Gastrocnemius medialis (tissue), 4 donors: ENCODE measurements at regions not wholly inside any gene's neighbourhood (a gene's known extent, or its start where the extent isn't known, plus 50 kb on each side); places are given as distances from the start of the nearest gene placed in this dataset.
A peak's percentile ranks its signal among the peaks of the same experiment; 100 is the strongest.

Experiments
- ATAC-seq, 2 donors: fragments of 150-250 bp; one replicate each; pipeline ENCODE4 v1.9.1; 2016
- DNase-seq, 2 donors: peaks; one replicate each; pipeline ENCODE4 v3.0.0-alpha.2; 2019
- H3K27ac ChIP-seq, 4 donors: fragments of 200-600 bp; sonication (generic); 1 replicate in 1 of 4; 2 replicates in 3 of 4; pipeline ENCODE4 v1.5.1; 2016 to 2018; ENCODE audit warnings: mild to moderate bottlenecking in 2 of 4, moderate library complexity in 1 of 4
- H3K27me3 ChIP-seq, 3 donors: fragments of 200-600 bp; sonication (generic) in 2 of 3; 1 replicate in 1 of 3; 2 replicates in 2 of 3; pipeline versions ENCODE4 v1.5.1 to v1.6.0; 2016 to 2019; ENCODE audit warnings: mild to moderate bottlenecking in 1 of 3, moderate library complexity in 1 of 3
- H3K36me3 ChIP-seq, 2 donors: fragments of 200-600 bp; sonication (generic) in 1 of 2; one replicate each; pipeline ENCODE4 v1.5.1; 2017 to 2018
- H3K4me1 ChIP-seq, 2 donors: fragments of 200-600 bp; sonication (generic) in 1 of 2; one replicate each; pipeline ENCODE4 v1.5.1; 2016 to 2017; ENCODE audit warnings: mild to moderate bottlenecking in 2 of 2
- H3K4me3 ChIP-seq, 4 donors: fragments of 200-600 bp; sonication (generic) in 3 of 4; 1 replicate in 1 of 4; 2 replicates in 3 of 4; pipeline ENCODE4 v1.5.1; 2016 to 2019; ENCODE audit warnings: mild to moderate bottlenecking in 2 of 4
- H3K9me3 ChIP-seq, 3 donors: fragments of 200-600 bp; sonication (generic) in 2 of 3; 1 replicate in 1 of 3; 2 replicates in 2 of 3; pipeline ENCODE4 v1.5.1; 2016 to 2019
- CTCF ChIP-seq, 5 experiments: fragments of 450-650 bp in 3 of 5; fragments of 200-600 bp in 2 of 5; sonication (generic) in 2 of 5; IDR thresholded peaks in 4 of 5; conservative IDR thresholded peaks in 1 of 5; 1 replicate in 4 of 5; 2 replicates in 1 of 5; pipeline ENCODE4 v1.5.1; 2016 to 2019; ENCODE audit warnings: antibody characterized with exemption in 5 of 5, mild to moderate bottlenecking in 3 of 5, moderate library complexity in 3 of 5
- POLR2A ChIP-seq, 2 donors: fragments of 450-650 bp; IDR thresholded peaks; one replicate each; pipeline ENCODE4 v1.6.1; 2017; ENCODE audit warnings: antibody characterized with exemption in 2 of 2, mild to moderate bottlenecking in 2 of 2, moderate library complexity in 2 of 2
- in situ Hi-C, 4 donors: fragments of 200-750 bp; cut with MboI; loops; one replicate each; pipeline versions ENCODE4 v1.15.0 to v1.8.0; 2017; ENCODE audit warnings: low sequenced_read_pairs in 4 of 4
- intact Hi-C: fragments of 100-400 bp; cut with DNase I; formaldehyde crosslinking; loops from one replicate; pipeline ENCODE4 v1.15.1; 2023; ENCODE audit warnings: low total_unique reads

GRCh38 chr10:93199191-93199751, 125.6 kb downstream of the CYP26A1 start:
- H3K4me1 ChIP-seq: peaks cover 0 to 6% of the 10 kb centered on the region in 2 donors
- H3K36me3 ChIP-seq: no peaks in the 10 kb centered on the region
- DNase-seq (peak; percentile 47 to 64), ATAC-seq (peak; percentile 50 to 75)
- intact Hi-C loops (no loop called here), in situ Hi-C loops (no loop called here)
- no peak overlapping the region for H3K27ac ChIP-seq
- peak overlapping the region; percentile 41 to 59 (median 42) for H3K4me3 ChIP-seq
- no peaks in the 10 kb centered on the region for H3K9me3 ChIP-seq
- no peaks in the 10 kb centered on the region for H3K27me3 ChIP-seq
- TF ChIP-seq POLR2A (IDR thresholded peaks at IDR 0.05) (no peak), CTCF (IDR thresholded peaks at IDR 0.05 in 4 of 5, conservative IDR thresholded peaks at IDR 0.05 in 1 of 5) (no peak)

GRCh38 chr10:93204494-93205485, 131.1 kb downstream of the CYP26A1 start:
- Histone ChIP-seq H3K27ac (no peak overlapping the region), H3K4me3 (no peak overlapping the region), H3K9me3 (no peaks in the 10 kb centered on the region), H3K4me1 (peaks cover 0 to 1% of the 10 kb centered on the region in 2 donors), H3K27me3 (no peaks in the 10 kb centered on the region), H3K36me3 (no peaks in the 10 kb centered on the region)
- intact Hi-C loops (no loop called here), in situ Hi-C loops (no loop called here)
- no peak for DNase-seq
- no peak for TF ChIP-seq CTCF (IDR thresholded peaks at IDR 0.05 in 4 of 5, conservative IDR thresholded peaks at IDR 0.05 in 1 of 5)
- no peak for TF ChIP-seq POLR2A (IDR thresholded peaks at IDR 0.05)
- no peak for ATAC-seq

- TF ChIP-seq CTCF (IDR thresholded peaks at IDR 0.05 in 4 of 5, conservative IDR thresholded peaks at IDR 0.05 in 1 of 5): no peak
- no peak for TF ChIP-seq POLR2A (IDR thresholded peaks at IDR 0.05)
- no peak for ATAC-seq
Measured at GRCh38 chr10:93206652-93207051, 133.0 kb downstream of the CYP26A1 start.

GRCh38 chr10:93208717-93209464, 135.2 kb downstream of the CYP26A1 start:
- TF ChIP-seq CTCF (IDR thresholded peaks at IDR 0.05 in 4 of 5, conservative IDR thresholded peaks at IDR 0.05 in 1 of 5) (no peak), POLR2A (IDR thresholded peaks at IDR 0.05) (no peak)
- DNase-seq (no peak), ATAC-seq (no peak)
- intact Hi-C loops (no loop called here), in situ Hi-C loops (no loop called here)
- H3K4me3 ChIP-seq: no peak overlapping the region
- no peaks in the 10 kb centered on the region for H3K36me3 ChIP-seq
- no peaks in the 10 kb centered on the region for H3K4me1 ChIP-seq
- H3K27ac ChIP-seq: no peak overlapping the region
- no peaks in the 10 kb centered on the region for H3K9me3 ChIP-seq
- H3K27me3 ChIP-seq: no peaks in the 10 kb centered on the region

More at GRCh38 chr10:93206652-93207051, 133.0 kb downstream of the CYP26A1 start:
- Histone ChIP-seq H3K27me3 (no peaks in the 10 kb centered on the region), H3K4me1 (no peaks in the 10 kb centered on the region), H3K27ac (no peak overlapping the region), H3K36me3 (no peaks in the 10 kb centered on the region), H3K9me3 (no peaks in the 10 kb centered on the region), H3K4me3 (no peak overlapping the region)
- intact Hi-C loops: no loop called here
- DNase-seq: no peak
- in situ Hi-C loops: no loop called here
